WTC11 (cell line): ENCODE measurements at regions not wholly inside any gene's neighbourhood (a gene's known extent, or its start where the extent isn't known, plus 50 kb on each side); places are given as distances from the start of the nearest gene placed in this dataset.

Experiments
- ATAC-seq: fragments of 200-7000 bp; cut with Tn5 transposase; 2 replicates; pipeline ENCODE4 v1.10.0; 2021; ENCODE audit warnings: mild to moderate bottlenecking, moderate library complexity
- CTCF ChIA-PET: fragments of 300-600 bp; sonication (Branson Sonifier 250); formaldehyde crosslinking; loops from one replicate; lab custom pipeline; 2021; ENCODE audit warnings: antibody characterized with exemption; lab: Charles Lee
- POLR2A ChIA-PET: fragments of 350-600 bp; sonication (Branson Sonifier 250); formaldehyde crosslinking; loops from one replicate; lab custom pipeline; 2021; ENCODE audit warnings: antibody characterized with exemption; lab: Charles Lee
- DNase-seq: peaks from one replicate; pipeline ENCODE4 v3.0.0; 2021; ENCODE audit warnings: low spot score
- H3K27ac Mint-ChIP-seq: 2 replicates; pipeline ENCODE4 v1.8.0; 2021; ENCODE audit warnings: mixed read lengths
- H3K27me3 Mint-ChIP-seq: 2 replicates; pipeline ENCODE4 v1.8.0; 2021; ENCODE audit warnings: low read depth, mild to moderate bottlenecking, moderate library complexity, mixed read lengths
- H3K36me3 Mint-ChIP-seq: 2 replicates; pipeline ENCODE4 v1.8.0; 2021; ENCODE audit warnings: mixed read lengths
- H3K4me1 Mint-ChIP-seq: 2 replicates; pipeline ENCODE4 v1.8.0; 2022; ENCODE audit warnings: mixed read lengths
- H3K4me3 Mint-ChIP-seq: 2 replicates; pipeline ENCODE4 v1.8.0; 2021; ENCODE audit warnings: mild to moderate bottlenecking, moderate library complexity, mixed read lengths
- H3K9me3 Mint-ChIP-seq: 2 replicates; pipeline ENCODE4 v1.8.0; 2021; ENCODE audit warnings: mixed read lengths
- EMX1 ChIP-seq: fragments of 250-450 bp; sonication (Bioruptor Pico); IDR thresholded peaks from 2 replicates; pipeline ENCODE4 v1.8.0; 2021; ENCODE audit warnings: mild to moderate bottlenecking
- ETV6 ChIP-seq: sonication (generic); formaldehyde crosslinking; IDR thresholded peaks from 2 replicates; pipeline ENCODE4 v1.8.1; 2022; ENCODE audit warnings: mild to moderate bottlenecking, missing genetic modification reagents
- FOXK1 ChIP-seq: sonication (generic); formaldehyde crosslinking; IDR thresholded peaks from 2 replicates; pipeline ENCODE4 v1.8.0; 2022; ENCODE audit warnings: mild to moderate bottlenecking, moderate library complexity, missing genetic modification reagents
- FOXP1 ChIP-seq: sonication (generic); formaldehyde crosslinking; IDR thresholded peaks from 2 replicates; pipeline ENCODE4 v1.8.0; 2022; ENCODE audit warnings: missing genetic modification reagents, mild to moderate bottlenecking, moderate library complexity, borderline replicate concordance
- JAZF1 ChIP-seq: fragments of 250-450 bp; sonication (Bioruptor Pico); IDR thresholded peaks from 2 replicates; pipeline ENCODE4 v1.9.0; 2021; ENCODE audit warnings: moderate library complexity, mild to moderate bottlenecking, inconsistent platforms
- PRDM15 ChIP-seq: sonication (generic); formaldehyde crosslinking; IDR thresholded peaks from 2 replicates; pipeline ENCODE4 v1.8.0; 2022; ENCODE audit warnings: missing genetic modification reagents
- RELA ChIP-seq: sonication (generic); formaldehyde crosslinking; IDR thresholded peaks from 2 replicates; pipeline ENCODE4 v1.8.1; 2022; ENCODE audit warnings: missing genetic modification reagents, mild to moderate bottlenecking, borderline replicate concordance
- SOX15 ChIP-seq: fragments of 250-450 bp; sonication (Bioruptor Pico); IDR thresholded peaks from 2 replicates; pipeline ENCODE4 v1.9.0; 2021; ENCODE audit warnings: mild to moderate bottlenecking
- USF1 ChIP-seq: sonication (generic); formaldehyde crosslinking; IDR thresholded peaks from 2 replicates; pipeline ENCODE4 v1.8.0; 2022; ENCODE audit warnings: mild to moderate bottlenecking, missing genetic modification reagents
- USF2 ChIP-seq: sonication (generic); formaldehyde crosslinking; IDR thresholded peaks from 2 replicates; pipeline ENCODE4 v1.8.1; 2023; ENCODE audit warnings: mild to moderate bottlenecking, missing genetic modification reagents, moderate library complexity
- ZMAT4 ChIP-seq: fragments of 250-450 bp; sonication (Bioruptor Pico); IDR thresholded peaks from 2 replicates; pipeline ENCODE4 v1.9.0; 2021; ENCODE audit warnings: mild to moderate bottlenecking
- ZNF121 ChIP-seq: sonication (generic); formaldehyde crosslinking; IDR thresholded peaks from 2 replicates; pipeline ENCODE4 v1.8.0; 2023; ENCODE audit warnings: missing genetic modification reagents
- ZNF232 ChIP-seq: sonication (generic); formaldehyde crosslinking; IDR thresholded peaks from 2 replicates; pipeline ENCODE4 v1.8.0; 2022; ENCODE audit warnings: mild to moderate bottlenecking, missing genetic modification reagents
- ZNF416 ChIP-seq: fragments of 250-450 bp; sonication (Bioruptor Pico); IDR thresholded peaks from 2 replicates; pipeline ENCODE4 v1.9.0; 2021; ENCODE audit warnings: mild to moderate bottlenecking, inconsistent platforms
- ZNF512 ChIP-seq: sonication (generic); formaldehyde crosslinking; IDR thresholded peaks from 2 replicates; pipeline ENCODE4 v1.8.1; 2022; ENCODE audit warnings: missing genetic modification reagents, borderline replicate concordance
- ZNF671 ChIP-seq: fragments of 250-450 bp; sonication (Bioruptor Pico); IDR thresholded peaks from 2 replicates; pipeline ENCODE4 v1.8.0; 2021; ENCODE audit warnings: mild to moderate bottlenecking
- TF ChIP-seq, protein P1 (sequence below): sonication (generic); formaldehyde crosslinking; IDR thresholded peaks from 2 replicates; pipeline ENCODE4 v1.8.1; 2022; ENCODE audit warnings: mild to moderate bottlenecking, missing genetic modification reagents, moderate library complexity, borderline replicate concordance
- TF ChIP-seq, protein P2 (sequence below): sonication (generic); formaldehyde crosslinking; IDR thresholded peaks from 2 replicates; pipeline ENCODE4 v1.8.1; 2022; ENCODE audit warnings: low read depth, missing genetic modification reagents, borderline replicate concordance
- TF ChIP-seq, protein P3 (sequence below): sonication (generic); formaldehyde crosslinking; IDR thresholded peaks from 2 replicates; pipeline ENCODE4 v1.8.1; 2022; ENCODE audit warnings: low read depth, mild to moderate bottlenecking, moderate library complexity, missing genetic modification reagents, borderline replicate concordance
- TF ChIP-seq, protein P4 (sequence below): sonication (generic); formaldehyde crosslinking; IDR thresholded peaks from 2 replicates; pipeline ENCODE4 v1.8.1; 2023; ENCODE audit warnings: mild to moderate bottlenecking, missing genetic modification reagents

DNA sequence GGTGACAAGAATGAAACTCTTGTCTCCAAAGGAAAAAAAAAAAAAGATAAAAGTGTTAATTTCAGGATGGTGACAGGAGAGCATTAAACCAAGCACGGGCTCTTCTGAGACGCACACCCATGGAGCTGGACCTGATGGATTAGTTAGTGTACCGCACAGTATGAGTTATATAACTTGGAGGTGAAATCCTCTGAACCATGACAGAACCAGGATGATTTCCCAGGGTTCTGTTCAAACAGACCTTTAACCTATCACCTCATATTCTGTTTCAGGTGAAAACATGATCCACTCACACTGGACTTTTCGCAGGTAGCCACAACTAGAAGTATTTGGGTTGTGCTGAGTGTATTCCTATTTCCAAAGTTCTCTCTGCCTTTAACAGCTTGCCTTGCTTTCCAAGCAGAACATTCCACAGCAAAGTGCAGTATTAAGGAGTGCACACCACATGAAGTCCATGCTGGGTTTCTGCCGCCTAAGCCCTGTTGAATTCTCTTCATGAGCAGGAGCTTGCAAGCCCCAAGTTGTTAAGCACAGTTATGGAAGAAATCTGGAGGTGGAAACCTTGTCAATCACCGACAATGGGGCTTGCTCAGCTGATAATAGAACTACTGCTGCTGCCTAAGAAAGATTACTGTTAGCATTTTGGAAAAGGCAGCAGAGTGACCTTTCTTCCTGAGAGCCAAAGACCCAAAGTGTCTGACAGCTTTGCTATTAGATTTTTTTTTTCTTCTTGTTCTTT lies 461.7 kb downstream of the TLE1 start:
- H3K4me3 Mint-ChIP-seq: no peak overlapping the region
- H3K9me3 Mint-ChIP-seq: no peaks in the 10 kb centered on the region
- CTCF ChIA-PET: no interaction called here
- TF ChIP-seq JAZF1 (CRISPR knock-in tag) (no peak), ZMAT4 (no peak), ZNF121 (no peak), ZNF232 (CRISPR knock-in tag) (no peak), EMX1 (CRISPR knock-in tag) (no peak), USF2 (no peak), ETV6 (CRISPR knock-in tag) (no peak), ZNF671 (CRISPR knock-in tag) (no peak), RELA (CRISPR knock-in tag) (no peak), ZNF512 (CRISPR knock-in tag) (no peak)
- TF ChIP-seq, protein P1, sequence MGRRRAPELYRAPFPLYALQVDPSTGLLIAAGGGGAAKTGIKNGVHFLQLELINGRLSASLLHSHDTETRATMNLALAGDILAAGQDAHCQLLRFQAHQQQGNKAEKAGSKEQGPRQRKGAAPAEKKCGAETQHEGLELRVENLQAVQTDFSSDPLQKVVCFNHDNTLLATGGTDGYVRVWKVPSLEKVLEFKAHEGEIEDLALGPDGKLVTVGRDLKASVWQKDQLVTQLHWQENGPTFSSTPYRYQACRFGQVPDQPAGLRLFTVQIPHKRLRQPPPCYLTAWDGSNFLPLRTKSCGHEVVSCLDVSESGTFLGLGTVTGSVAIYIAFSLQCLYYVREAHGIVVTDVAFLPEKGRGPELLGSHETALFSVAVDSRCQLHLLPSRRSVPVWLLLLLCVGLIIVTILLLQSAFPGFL (CRISPR knock-in tag): no peak
- TF ChIP-seq, protein P2, sequence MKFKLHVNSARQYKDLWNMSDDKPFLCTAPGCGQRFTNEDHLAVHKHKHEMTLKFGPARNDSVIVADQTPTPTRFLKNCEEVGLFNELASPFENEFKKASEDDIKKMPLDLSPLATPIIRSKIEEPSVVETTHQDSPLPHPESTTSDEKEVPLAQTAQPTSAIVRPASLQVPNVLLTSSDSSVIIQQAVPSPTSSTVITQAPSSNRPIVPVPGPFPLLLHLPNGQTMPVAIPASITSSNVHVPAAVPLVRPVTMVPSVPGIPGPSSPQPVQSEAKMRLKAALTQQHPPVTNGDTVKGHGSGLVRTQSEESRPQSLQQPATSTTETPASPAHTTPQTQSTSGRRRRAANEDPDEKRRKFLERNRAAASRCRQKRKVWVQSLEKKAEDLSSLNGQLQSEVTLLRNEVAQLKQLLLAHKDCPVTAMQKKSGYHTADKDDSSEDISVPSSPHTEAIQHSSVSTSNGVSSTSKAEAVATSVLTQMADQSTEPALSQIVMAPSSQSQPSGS (CRISPR knock-in tag): no peak
- H3K27me3 Mint-ChIP-seq: no peaks in the 10 kb centered on the region
- H3K36me3 Mint-ChIP-seq: no peaks in the 10 kb centered on the region
- peaks cover 10% of the 10 kb centered on the region; the same call in 1 of the 2 replicates for H3K4me1 Mint-ChIP-seq
- ATAC-seq (no peak), DNase-seq (no peak)
- POLR2A ChIA-PET: no interaction called here
- H3K27ac Mint-ChIP-seq: no peak overlapping the region

GRCh38 chr9:81225596-81225995 lies 463.8 kb downstream of the TLE1 start:
- Mint-ChIP-seq H3K36me3 (no peaks in the 10 kb centered on the region), H3K4me1 (peaks cover 10% of the 10 kb centered on the region; the same call in 1 of the 2 replicates), H3K27me3 (no peaks in the 10 kb centered on the region), H3K4me3 (no peak overlapping the region), H3K27ac (no peak overlapping the region), H3K9me3 (no peaks in the 10 kb centered on the region)
- ATAC-seq (no peak), DNase-seq (no peak)
- POLR2A ChIA-PET: no interaction called here
- CTCF ChIA-PET: no interaction called here
- TF ChIP-seq USF1 (CRISPR knock-in tag) (no peak), ZNF512 (CRISPR knock-in tag) (no peak), EMX1 (CRISPR knock-in tag) (no peak), FOXP1 (CRISPR knock-in tag) (no peak), FOXK1 (CRISPR knock-in tag) (no peak), SOX15 (CRISPR knock-in tag) (no peak), ZNF416 (CRISPR knock-in tag) (no peak), PRDM15 (no peak)
- TF ChIP-seq, protein P3, sequence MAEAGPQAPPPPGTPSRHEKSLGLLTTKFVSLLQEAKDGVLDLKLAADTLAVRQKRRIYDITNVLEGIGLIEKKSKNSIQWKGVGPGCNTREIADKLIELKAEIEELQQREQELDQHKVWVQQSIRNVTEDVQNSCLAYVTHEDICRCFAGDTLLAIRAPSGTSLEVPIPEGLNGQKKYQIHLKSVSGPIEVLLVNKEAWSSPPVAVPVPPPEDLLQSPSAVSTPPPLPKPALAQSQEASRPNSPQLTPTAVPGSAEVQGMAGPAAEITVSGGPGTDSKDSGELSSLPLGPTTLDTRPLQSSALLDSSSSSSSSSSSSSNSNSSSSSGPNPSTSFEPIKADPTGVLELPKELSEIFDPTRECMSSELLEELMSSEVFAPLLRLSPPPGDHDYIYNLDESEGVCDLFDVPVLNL (CRISPR knock-in tag): no peak
- TF ChIP-seq, protein P4, sequence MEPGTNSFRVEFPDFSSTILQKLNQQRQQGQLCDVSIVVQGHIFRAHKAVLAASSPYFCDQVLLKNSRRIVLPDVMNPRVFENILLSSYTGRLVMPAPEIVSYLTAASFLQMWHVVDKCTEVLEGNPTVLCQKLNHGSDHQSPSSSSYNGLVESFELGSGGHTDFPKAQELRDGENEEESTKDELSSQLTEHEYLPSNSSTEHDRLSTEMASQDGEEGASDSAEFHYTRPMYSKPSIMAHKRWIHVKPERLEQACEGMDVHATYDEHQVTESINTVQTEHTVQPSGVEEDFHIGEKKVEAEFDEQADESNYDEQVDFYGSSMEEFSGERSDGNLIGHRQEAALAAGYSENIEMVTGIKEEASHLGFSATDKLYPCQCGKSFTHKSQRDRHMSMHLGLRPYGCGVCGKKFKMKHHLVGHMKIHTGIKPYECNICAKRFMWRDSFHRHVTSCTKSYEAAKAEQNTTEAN (CRISPR knock-in tag): no peak
